IMR-90 (cell line): ENCODE measurements at regions not wholly inside any gene's neighbourhood (a gene's known extent, or its start where the extent isn't known, plus 50 kb on each side); places are given as distances from the start of the nearest gene placed in this dataset.

Experiments used
- ATAC-seq: fragments of 200-7000 bp; cut with Tn5 transposase; 2 replicates; pipeline ENCODE4 v1.9.1; 2020; ENCODE audit warnings: low read depth, mild to moderate bottlenecking, moderate library complexity
- BruUV-seq: library from RNA; stranded (reverse); fragments of 400-500 nt; replicated peaks from 2 replicates; lab custom pipeline; 2021; lab: Mats Ljungman, UMichigan
- CTCF ChIA-PET: fragments of 300-600 bp; formaldehyde crosslinking; extraction: SDS; loops from one replicate; lab custom pipeline; 2021; ENCODE audit warnings: antibody characterized with exemption; lab: Yijun Ruan, JAX
- POLR2A ChIA-PET: fragments of 300-600 bp; sonication (Branson Sonifier 250); formaldehyde crosslinking; loops from one replicate; lab custom pipeline; 2022; ENCODE audit warnings: antibody characterized with exemption; ENCODE audit not compliant: unreplicated experiment; lab: Charles Lee
- DNase-seq: peaks from one replicate; pipeline ENCODE4 v3.0.0; 2013
- H2AFZ ChIP-seq: replicated peaks from 2 replicates; pipeline ENCODE3; 2013; ENCODE audit warnings: low read length, mild to moderate bottlenecking; ENCODE audit not compliant: poor library complexity
- H2AK5ac ChIP-seq: 2 replicates; pipeline ENCODE4 v1.6.1; 2013; ENCODE audit warnings: low read depth, low read length, inconsistent platforms
- H2AK9ac ChIP-seq: replicated peaks from 2 replicates; pipeline ENCODE3; 2013; ENCODE audit warnings: mild to moderate bottlenecking, low read depth, low read length, moderate library complexity; ENCODE audit not compliant: poor library complexity
- H2BK120ac ChIP-seq: 2 replicates; pipeline ENCODE4 v1.6.1; 2013; ENCODE audit warnings: low read depth, low read length, inconsistent platforms
- H2BK15ac ChIP-seq: 3 replicates; pipeline ENCODE4 v1.6.1; 2013; ENCODE audit warnings: low read depth, low read length, inconsistent platforms
- H2BK20ac ChIP-seq: 2 replicates; pipeline ENCODE4 v1.6.1; 2013; ENCODE audit warnings: low read depth, mild to moderate bottlenecking, inconsistent platforms, low read length, moderate library complexity
- H2BK5ac ChIP-seq: 2 replicates; pipeline ENCODE4 v1.6.1; 2013; ENCODE audit warnings: mild to moderate bottlenecking, low read depth, low read length, inconsistent platforms; ENCODE audit not compliant: poor library complexity, severe bottlenecking
- H3K14ac ChIP-seq: replicated peaks from 2 replicates; pipeline ENCODE4 v1.6.1; 2013; ENCODE audit warnings: low read depth, low read length, inconsistent platforms
- H3K18ac ChIP-seq: 2 replicates; pipeline ENCODE4 v1.6.1; 2013; ENCODE audit warnings: low read depth, low read length, control low read depth
- H3K23ac ChIP-seq: 2 replicates; pipeline ENCODE4 v1.6.1; 2013; ENCODE audit warnings: low read depth, low read length, inconsistent platforms
- H3K27ac ChIP-seq: 2 replicates; pipeline ENCODE4 v1.5.1; 2013; ENCODE audit warnings: mild to moderate bottlenecking, control low read depth, low read length; ENCODE audit not compliant: insufficient read depth
- H3K27me3 ChIP-seq: 2 replicates; pipeline ENCODE4 v1.6.1; 2013; ENCODE audit warnings: low read length; ENCODE audit not compliant: control insufficient read depth, insufficient read depth
- H3K36me3 ChIP-seq: 2 replicates; pipeline ENCODE4 v1.6.1; 2013; ENCODE audit warnings: low read length, mixed read lengths; ENCODE audit not compliant: control insufficient read depth, insufficient read depth
- H3K4ac ChIP-seq: 2 replicates; pipeline ENCODE4 v1.6.1; 2013; ENCODE audit warnings: low read depth, low read length, inconsistent platforms
- H3K4me1 ChIP-seq: 2 replicates; pipeline ENCODE4 v1.6.1; 2013; ENCODE audit warnings: low read length, mixed read lengths; ENCODE audit not compliant: control insufficient read depth, insufficient read depth
- H3K4me2 ChIP-seq: 2 replicates; pipeline ENCODE4 v1.6.1; 2013; ENCODE audit warnings: low read depth, mild to moderate bottlenecking, control low read depth, low read length, moderate library complexity
- H3K4me3 ChIP-seq: 2 replicates; pipeline ENCODE4 v1.5.1; 2013; ENCODE audit warnings: low read depth, mild to moderate bottlenecking, control low read depth, low read length, moderate library complexity; ENCODE audit not compliant: insufficient read depth
- H3K56ac ChIP-seq: 2 replicates; pipeline ENCODE4 v1.6.1; 2013; ENCODE audit warnings: low read length, inconsistent platforms; ENCODE audit not compliant: insufficient read depth; ENCODE audit errors: extremely low read depth
- H3K79me1 ChIP-seq, 2 experiments: 2 replicates each; pipeline ENCODE4 v1.6.1; 2013; ENCODE audit warnings: low read length in 2 of 2, inconsistent platforms in 1 of 2, low read depth in 1 of 2
- H3K9ac ChIP-seq: 2 replicates; pipeline ENCODE4 v1.6.1; 2013; ENCODE audit warnings: low read depth, low read length, control low read depth
- H3K9me1 ChIP-seq: 2 replicates; pipeline ENCODE4 v1.6.1; 2013; ENCODE audit warnings: low read length, inconsistent platforms; ENCODE audit not compliant: insufficient read depth
- H3K9me3 ChIP-seq: 2 replicates; pipeline ENCODE4 v1.6.1; 2013; ENCODE audit warnings: low read length; ENCODE audit not compliant: control insufficient read depth, insufficient read depth
- H4K20me1 ChIP-seq: 2 replicates; pipeline ENCODE4 v1.6.1; 2013; ENCODE audit warnings: low read length, inconsistent platforms; ENCODE audit not compliant: insufficient read depth
- H4K5ac ChIP-seq: 2 replicates; pipeline ENCODE4 v1.6.1; 2013; ENCODE audit warnings: mild to moderate bottlenecking, low read depth, low read length, control low read depth
- H4K8ac ChIP-seq, 2 experiments: 2 replicates each; pipeline ENCODE4 v1.6.1; 2013; ENCODE audit warnings: low read depth in 2 of 2, low read length in 2 of 2, control low read depth in 1 of 2, inconsistent platforms in 1 of 2
- H4K91ac ChIP-seq: 2 replicates; pipeline ENCODE4 v1.6.1; 2013; ENCODE audit warnings: low read depth, low read length, inconsistent platforms; ENCODE audit not compliant: insufficient read depth
- CEBPB ChIP-seq: IDR thresholded peaks from 2 replicates; pipeline ENCODE4 v1.6.1; 2012; ENCODE audit warnings: low read depth, low read length, improper control_type of control experiment
- FOS ChIP-seq: fragments of 150-350 bp; IDR thresholded peaks from 2 replicates; pipeline ENCODE4 v1.6.1; 2016; ENCODE audit warnings: low read depth, low read length
- MAFK ChIP-seq: IDR thresholded peaks from 2 replicates; pipeline ENCODE4 v1.6.1; 2012; ENCODE audit warnings: low read depth, low read length, improper control_type of control experiment
- MAZ ChIP-seq: IDR thresholded peaks from 2 replicates; pipeline ENCODE4 v1.6.1; 2012; ENCODE audit warnings: low read depth, mild to moderate bottlenecking, low read length, improper control_type of control experiment, moderate library complexity, borderline replicate concordance
- RFX5 ChIP-seq: IDR thresholded peaks from 2 replicates; pipeline ENCODE4 v1.8.0; 2012; ENCODE audit warnings: low read depth, mild to moderate bottlenecking, low read length, moderate library complexity
- WGBS, 2 experiments: methylation state at CpG; one replicate each; pipeline versions ENCODE4 v1.1.5 to v1.1.7; 2013; ENCODE audit warnings: missing lambda C conversion rate in 2 of 2; ENCODE audit not compliant: insufficient read length in 1 of 2; ENCODE audit errors: extremely low coverage in 2 of 2; 5-methylcytosine and 5-hydroxymethylcytosine counted together
- dilution Hi-C: fragments of 300-500 bp; cut with HindIII; formaldehyde crosslinking; loops from one replicate; pipeline ENCODE4 v1.14.3; 2018; ENCODE audit warnings: low sequenced_read_pairs; ENCODE audit not compliant: unreplicated experiment
- in situ Hi-C: fragments of 300-500 bp; cut with MboI; formaldehyde crosslinking; loops from 3 replicates; pipeline ENCODE4 v1.14.3; 2019; ENCODE audit warnings: low sequenced_read_pairs, inconsistent platforms, mixed read lengths
- intact Hi-C: fragments of 100-400 bp; cut with micrococcal nuclease; formaldehyde crosslinking; loops from 2 replicates; pipeline ENCODE4 v1.10.0; 2022
- TF ChIP-seq, protein P1 (sequence below): conservative IDR thresholded peaks from 2 replicates; pipeline ENCODE4 v1.5.1; 2012; ENCODE audit warnings: mild to moderate bottlenecking, low read depth, low read length, improper control_type of control experiment
- TF ChIP-seq, protein P2 (sequence below): fragments of 150-350 bp; IDR thresholded peaks from 2 replicates; pipeline ENCODE4 v1.6.1; 2017; ENCODE audit warnings: mild to moderate bottlenecking, antibody characterized with exemption, low read length, low read depth

DNA sequence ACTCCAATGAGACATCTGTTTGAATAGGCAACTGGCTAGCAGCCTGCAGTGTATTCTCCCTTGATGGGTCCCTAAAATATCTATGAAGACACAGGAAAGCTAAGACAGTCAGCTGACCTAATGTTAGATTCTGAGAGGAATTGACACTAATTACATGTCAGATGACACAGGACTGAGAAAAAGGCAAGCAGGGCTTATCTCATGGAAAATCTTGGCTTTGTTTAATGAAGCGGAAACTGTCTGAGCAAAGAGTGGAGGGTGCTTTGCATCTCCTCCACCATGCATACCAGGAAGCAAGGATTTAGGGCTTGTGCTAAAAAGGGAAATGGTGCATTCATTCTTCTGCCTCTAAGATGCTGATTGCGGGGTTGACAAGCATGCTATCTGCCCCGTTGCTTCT lies 135.5 kb upstream of the GLI3 start:
- intact Hi-C loops (no loop called here), in situ Hi-C loops (no loop called here), dilution Hi-C loops (no loop called here)
- Histone ChIP-seq H3K4me2 (no peak overlapping the region), H2BK20ac (no peak overlapping the region), H3K9me3 (no peaks in the 10 kb centered on the region), H3K36me3 (no peaks in the 10 kb centered on the region), H3K9ac (no peak overlapping the region), H2BK15ac (no peak overlapping the region), H4K8ac (no peak overlapping the region), H3K23ac (no peak overlapping the region), H3K4ac (no peak overlapping the region), H3K14ac (no peak overlapping the region), H4K20me1 (no peaks in the 10 kb centered on the region), H4K5ac (no peak overlapping the region), H3K79me1 (no peaks in the 10 kb centered on the region), H3K27ac (no peak overlapping the region), H3K4me1 (no peaks in the 10 kb centered on the region), H4K91ac (no peak overlapping the region), H3K56ac (no peak overlapping the region), H3K18ac (no peak overlapping the region), H3K4me3 (no peak overlapping the region), H2BK120ac (no peak overlapping the region), H2BK5ac (no peak overlapping the region), H2AK5ac (no peak overlapping the region), H2AK9ac (no peak overlapping the region), H3K27me3 (no peaks in the 10 kb centered on the region), H3K9me1 (no peaks in the 10 kb centered on the region), H2AFZ (no peak overlapping the region)
- CTCF ChIA-PET: no interaction called here
- WGBS, 2 experiments: no CpG with 5 or more reads among the region's 3 CpGs
- BruUV-seq: no TSS peak
- ATAC-seq (no peak), DNase-seq (no peak)
- POLR2A ChIA-PET: no interaction called here
- TF ChIP-seq FOS (no peak), MAZ (no peak), CEBPB (no peak), RFX5 (no peak), MAFK (no peak)
- TF ChIP-seq, protein P1, sequence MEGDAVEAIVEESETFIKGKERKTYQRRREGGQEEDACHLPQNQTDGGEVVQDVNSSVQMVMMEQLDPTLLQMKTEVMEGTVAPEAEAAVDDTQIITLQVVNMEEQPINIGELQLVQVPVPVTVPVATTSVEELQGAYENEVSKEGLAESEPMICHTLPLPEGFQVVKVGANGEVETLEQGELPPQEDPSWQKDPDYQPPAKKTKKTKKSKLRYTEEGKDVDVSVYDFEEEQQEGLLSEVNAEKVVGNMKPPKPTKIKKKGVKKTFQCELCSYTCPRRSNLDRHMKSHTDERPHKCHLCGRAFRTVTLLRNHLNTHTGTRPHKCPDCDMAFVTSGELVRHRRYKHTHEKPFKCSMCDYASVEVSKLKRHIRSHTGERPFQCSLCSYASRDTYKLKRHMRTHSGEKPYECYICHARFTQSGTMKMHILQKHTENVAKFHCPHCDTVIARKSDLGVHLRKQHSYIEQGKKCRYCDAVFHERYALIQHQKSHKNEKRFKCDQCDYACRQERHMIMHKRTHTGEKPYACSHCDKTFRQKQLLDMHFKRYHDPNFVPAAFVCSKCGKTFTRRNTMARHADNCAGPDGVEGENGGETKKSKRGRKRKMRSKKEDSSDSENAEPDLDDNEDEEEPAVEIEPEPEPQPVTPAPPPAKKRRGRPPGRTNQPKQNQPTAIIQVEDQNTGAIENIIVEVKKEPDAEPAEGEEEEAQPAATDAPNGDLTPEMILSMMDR: no peak
- TF ChIP-seq, protein P2, sequence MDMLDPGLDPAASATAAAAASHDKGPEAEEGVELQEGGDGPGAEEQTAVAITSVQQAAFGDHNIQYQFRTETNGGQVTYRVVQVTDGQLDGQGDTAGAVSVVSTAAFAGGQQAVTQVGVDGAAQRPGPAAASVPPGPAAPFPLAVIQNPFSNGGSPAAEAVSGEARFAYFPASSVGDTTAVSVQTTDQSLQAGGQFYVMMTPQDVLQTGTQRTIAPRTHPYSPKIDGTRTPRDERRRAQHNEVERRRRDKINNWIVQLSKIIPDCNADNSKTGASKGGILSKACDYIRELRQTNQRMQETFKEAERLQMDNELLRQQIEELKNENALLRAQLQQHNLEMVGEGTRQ: no peak
